Kidney (tissue), 13 donors: ENCODE measurements at regions not wholly inside any gene's neighbourhood (a gene's known extent, or its start where the extent isn't known, plus 50 kb on each side); places are given as distances from the start of the nearest gene placed in this dataset.

ENCODE experiments used
- DNase-seq, 5 donors: peaks; one replicate each; pipeline ENCODE4 v3.0.0-alpha.2; 2013 to 2020
- FAIRE-seq: peaks from 2 replicates; lab custom pipeline; 2012; peaks lifted over from hg19 to GRCh38; lab: Jason Lieb, UNC
- H3K27ac ChIP-seq, 2 donors: one replicate each; pipeline ENCODE4 v1.7.0; 2013; ENCODE audit warnings: low read depth in 2 of 2, low read length in 2 of 2, inconsistent platforms in 1 of 2
- H3K27me3 ChIP-seq: one replicate; pipeline ENCODE4 v1.7.1; 2013; ENCODE audit warnings: low read length, inconsistent platforms; ENCODE audit not compliant: control insufficient read depth, insufficient read depth
- H3K36me3 ChIP-seq, 3 donors: one replicate each; pipeline versions ENCODE4 v1.7.0 to v1.7.1; 2013; ENCODE audit warnings: low read length in 3 of 3, control low read depth in 1 of 3, inconsistent platforms in 1 of 3; ENCODE audit not compliant: insufficient read depth in 3 of 3, control insufficient read depth in 2 of 3
- H3K4me1 ChIP-seq, 3 donors: one replicate each; pipeline versions ENCODE4 v1.7.0 to v1.7.1; 2013; ENCODE audit warnings: low read length in 3 of 3, inconsistent platforms in 1 of 3, low read depth in 1 of 3; ENCODE audit not compliant: control insufficient read depth in 2 of 3, insufficient read depth in 2 of 3
- H3K4me3 ChIP-seq, 3 donors: one replicate each; pipeline versions ENCODE4 v1.7.0 to v1.8.1; 2013; ENCODE audit warnings: low read length in 3 of 3, control low read depth in 1 of 3, inconsistent platforms in 1 of 3
- H3K9ac ChIP-seq, 3 donors: one replicate each; pipeline versions ENCODE4 v1.7.0 to v1.7.1; 2013; ENCODE audit warnings: low read length in 3 of 3, control low read depth in 1 of 3, inconsistent platforms in 1 of 3
- H3K9me3 ChIP-seq, 3 donors: one replicate each; pipeline versions ENCODE4 v1.7.0 to v1.7.1; 2013; ENCODE audit warnings: low read length in 3 of 3, control low read depth in 1 of 3, inconsistent platforms in 1 of 3; ENCODE audit not compliant: control insufficient read depth in 2 of 3, insufficient read depth in 1 of 3
- intact Hi-C: fragments of 100-400 bp; cut with DNase I; formaldehyde crosslinking; loops from one replicate; pipeline ENCODE4 v1.11.1; 2022
- TF ChIP-seq, protein P1 (sequence below): IDR thresholded peaks from 3 replicates; pipeline ENCODE4 v1.5.1; 2012; ENCODE audit warnings: mild to moderate bottlenecking, moderate library complexity, borderline replicate concordance; ENCODE audit not compliant: insufficient read depth; ENCODE audit errors: extremely low read depth
- donor health status: control.
- donor health status: control.
- donor health status: control.
- donor health status: control.
- donor health status: control.
- donor health status: DM: yes; HTN: yes; CAD: no.
- donor health status: Normal renal cell carcinoma (clear cell type).

DNA sequence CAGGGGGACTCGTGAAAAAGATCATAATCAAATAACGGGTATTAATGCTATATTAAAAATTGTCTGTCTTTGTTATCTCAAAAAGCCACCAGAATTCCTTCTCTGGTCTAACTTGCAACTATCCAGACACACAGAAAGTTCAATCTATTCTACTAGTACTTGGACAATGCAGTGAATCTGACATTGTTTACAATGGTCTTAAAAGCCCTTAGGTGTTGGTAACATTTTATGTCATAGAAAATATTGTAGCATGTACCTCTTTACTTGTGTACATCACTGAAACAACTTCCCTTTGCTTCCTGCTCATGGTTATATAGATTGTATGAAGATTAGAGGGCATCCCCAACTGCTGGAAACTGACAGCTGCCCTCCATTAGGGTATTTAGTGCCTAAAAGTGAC, 71.1 kb upstream of the PPP3CA start:
- DNase-seq = no peak
- Histone ChIP-seq H3K4me3 (no peak overlapping the region), H3K36me3 (no peaks in the 10 kb centered on the region), H3K9me3 (no peaks in the 10 kb centered on the region), H3K4me1 (no peaks in the 10 kb centered on the region), H3K9ac (no peak overlapping the region), H3K27me3 (no peaks in the 10 kb centered on the region), H3K27ac (no peak overlapping the region)
- no peak for FAIRE-seq
- intact Hi-C loops = no loop called here
- TF ChIP-seq, protein P1, sequence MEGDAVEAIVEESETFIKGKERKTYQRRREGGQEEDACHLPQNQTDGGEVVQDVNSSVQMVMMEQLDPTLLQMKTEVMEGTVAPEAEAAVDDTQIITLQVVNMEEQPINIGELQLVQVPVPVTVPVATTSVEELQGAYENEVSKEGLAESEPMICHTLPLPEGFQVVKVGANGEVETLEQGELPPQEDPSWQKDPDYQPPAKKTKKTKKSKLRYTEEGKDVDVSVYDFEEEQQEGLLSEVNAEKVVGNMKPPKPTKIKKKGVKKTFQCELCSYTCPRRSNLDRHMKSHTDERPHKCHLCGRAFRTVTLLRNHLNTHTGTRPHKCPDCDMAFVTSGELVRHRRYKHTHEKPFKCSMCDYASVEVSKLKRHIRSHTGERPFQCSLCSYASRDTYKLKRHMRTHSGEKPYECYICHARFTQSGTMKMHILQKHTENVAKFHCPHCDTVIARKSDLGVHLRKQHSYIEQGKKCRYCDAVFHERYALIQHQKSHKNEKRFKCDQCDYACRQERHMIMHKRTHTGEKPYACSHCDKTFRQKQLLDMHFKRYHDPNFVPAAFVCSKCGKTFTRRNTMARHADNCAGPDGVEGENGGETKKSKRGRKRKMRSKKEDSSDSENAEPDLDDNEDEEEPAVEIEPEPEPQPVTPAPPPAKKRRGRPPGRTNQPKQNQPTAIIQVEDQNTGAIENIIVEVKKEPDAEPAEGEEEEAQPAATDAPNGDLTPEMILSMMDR = no peak

DNA sequence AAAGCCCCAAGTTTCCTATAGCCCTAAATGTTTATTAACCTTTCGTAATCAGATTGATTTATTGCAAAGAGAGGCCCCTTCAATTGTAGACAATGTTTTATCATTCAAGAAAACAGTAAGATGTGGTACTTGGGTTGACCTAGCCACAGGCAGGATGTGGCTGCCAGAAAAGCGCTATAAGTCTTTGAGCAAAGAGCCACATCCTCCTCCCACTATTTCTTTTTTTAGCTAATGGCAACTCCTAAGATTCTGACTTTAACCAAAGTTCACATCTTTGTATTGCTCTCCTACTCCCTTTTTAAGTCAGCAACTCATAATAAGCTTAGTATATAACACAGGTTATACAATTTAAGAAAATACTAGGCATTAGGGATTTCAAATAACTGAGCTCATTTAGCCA, 70.7 kb upstream of the PPP3CA start:
- peak in 2 of 5 donors; percentile 5 to 47 for DNase-seq
- no peak for FAIRE-seq

DNA sequence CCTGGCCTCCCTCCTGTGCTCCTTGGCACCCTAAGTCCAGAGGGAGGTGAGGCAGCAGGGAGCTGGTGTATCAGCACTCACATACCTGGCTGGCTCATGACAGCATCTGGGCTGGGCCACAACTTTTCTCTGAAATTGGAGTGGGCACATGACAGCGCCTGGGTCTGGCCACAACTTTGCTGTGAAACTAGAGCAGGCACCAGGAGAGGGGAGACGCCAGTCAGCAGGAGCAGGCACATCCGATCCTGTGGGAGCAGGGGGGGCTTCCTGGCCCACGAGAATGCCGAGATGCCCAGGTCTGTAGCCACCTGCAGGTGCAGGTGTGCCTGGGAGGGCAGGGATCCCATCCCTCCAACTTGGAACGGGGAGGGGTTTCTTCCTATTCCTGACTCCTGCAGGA, 69.7 kb upstream of the PPP3CA start:
- no peaks in the 10 kb centered on the region for H3K4me1 ChIP-seq
- no peak overlapping the region for H3K9ac ChIP-seq
- FAIRE-seq (no peak), DNase-seq (no peak)
- TF ChIP-seq, protein P1 = no peak
- no peaks in the 10 kb centered on the region for H3K27me3 ChIP-seq
- no peaks in the 10 kb centered on the region for H3K36me3 ChIP-seq
- no peak overlapping the region for H3K27ac ChIP-seq
- H3K9me3 ChIP-seq = no peaks in the 10 kb centered on the region
- H3K4me3 ChIP-seq = no peak overlapping the region
- intact Hi-C loops = no loop called here

More for the DNA sequence above, 70.7 kb upstream of the PPP3CA start:
- Histone ChIP-seq H3K9ac (no peak overlapping the region), H3K9me3 (no peaks in the 10 kb centered on the region), H3K36me3 (no peaks in the 10 kb centered on the region), H3K27me3 (no peaks in the 10 kb centered on the region), H3K27ac (no peak overlapping the region), H3K4me1 (no peaks in the 10 kb centered on the region), H3K4me3 (no peak overlapping the region)
- intact Hi-C loops = no loop called here
- TF ChIP-seq, protein P1 = no peak

DNA sequence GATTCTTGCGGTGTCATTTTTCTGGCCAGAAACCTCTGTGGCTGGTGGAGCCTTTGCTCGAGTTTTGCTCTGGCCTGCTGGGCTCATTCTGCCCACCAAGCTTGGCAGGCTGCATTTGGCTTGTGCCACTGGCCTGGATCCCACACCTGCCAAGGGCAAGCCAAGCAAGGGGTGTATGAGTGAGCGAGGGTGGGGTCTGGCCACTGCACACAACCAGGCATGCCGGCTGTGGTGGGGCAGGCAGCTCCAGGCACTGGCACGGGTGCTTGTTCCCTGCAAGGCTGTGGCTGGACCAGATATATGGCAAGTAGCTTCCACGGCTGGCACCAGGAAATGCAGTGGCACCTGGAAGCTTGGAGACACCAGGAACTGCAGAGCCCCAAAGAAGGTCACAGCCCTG, 68.6 kb upstream of the PPP3CA start:
- H3K9me3 ChIP-seq = no peaks in the 10 kb centered on the region
- DNase-seq (peak in 1 of 5 donors; percentile 60), FAIRE-seq (no peak)
- H3K4me3 ChIP-seq = no peak overlapping the region
- no peaks in the 10 kb centered on the region for H3K36me3 ChIP-seq
- no peak overlapping the region for H3K9ac ChIP-seq
- no peaks in the 10 kb centered on the region for H3K4me1 ChIP-seq
- no peak overlapping the region for H3K27ac ChIP-seq
- intact Hi-C loops = no loop called here
- no peaks in the 10 kb centered on the region for H3K27me3 ChIP-seq
- TF ChIP-seq, protein P1 = no peak
